ENCODE measurements at regions not wholly inside any gene's neighbourhood (a gene's known extent, or its start where the extent isn't known, plus 50 kb on each side); places are given as distances from the start of the nearest gene placed in this dataset.
"Not testable (repeated sequence)": the region's sequence is repeated elsewhere in the genome, so short reads cannot be mapped to it uniquely, and the experiment has no call there.

- H3K4me1 ChIP-seq (ENCODE audit: control extremely low read depth in 1 of 4, control insufficient read depth in 4 of 4, insufficient read depth in 4 of 4, low read length in 3 of 4), result no peaks in the 10 kb centered on the region
- POLR2A ChIA-PET, result no interaction called here
- H3K9me3 ChIP-seq (ENCODE audit: control extremely low read depth in 1 of 5, control insufficient read depth in 4 of 5, insufficient read depth in 2 of 5, low read depth in 1 of 5, low read length in 4 of 5), result no peaks in the 10 kb centered on the region
- H3K36me3 ChIP-seq (ENCODE audit: control insufficient read depth in 4 of 4, insufficient read depth in 4 of 4, low read length in 3 of 4), result no peaks in the 10 kb centered on the region
- H3K27ac ChIP-seq (ENCODE audit: insufficient read depth in 1 of 2, low read depth in 1 of 2, low read length in 2 of 2, poor library complexity in 1 of 2, severe bottlenecking in 2 of 2), result no peak overlapping the region
- H3K27me3 ChIP-seq (replicated peaks in 2 of 5; ENCODE audit: control insufficient read depth in 4 of 5, insufficient read depth in 5 of 5, low read length in 4 of 5), result no peaks in the 10 kb centered on the region
- DNase-seq, result no peak
- CTCF ChIA-PET, result no interaction called here
- 89% methylated on average over 5 of the region's 6 CpGs for WGBS (ENCODE audit: insufficient coverage)
- no peak overlapping the region for H3K4me3 ChIP-seq (ENCODE audit: control insufficient read depth in 1 of 7, extremely low read depth in 1 of 7, insufficient read depth in 4 of 7, low read depth in 2 of 7, low read length in 6 of 7)
Observed at GRCh38 chr16:25370541-25370940, 112.9 kb upstream of the ZKSCAN2 start.

GRCh38 chr16:25367773-25368524, 110.3 kb upstream of the ZKSCAN2 start:
- ChIA-PET CTCF (no interaction called here), POLR2A (no interaction called here)
- H3K9me3 ChIP-seq (ENCODE audit: control extremely low read depth in 1 of 5, control insufficient read depth in 4 of 5, insufficient read depth in 2 of 5, low read depth in 1 of 5, low read length in 4 of 5), result no peaks in the 10 kb centered on the region
- H3K36me3 ChIP-seq (ENCODE audit: control insufficient read depth in 4 of 4, insufficient read depth in 4 of 4, low read length in 3 of 4), result no peaks in the 10 kb centered on the region
- no peak overlapping the region for H3K27ac ChIP-seq (ENCODE audit: insufficient read depth in 1 of 2, low read depth in 1 of 2, low read length in 2 of 2, poor library complexity in 1 of 2, severe bottlenecking in 2 of 2)
- 98% methylated on average over 5 of the region's 8 CpGs for WGBS (ENCODE audit: insufficient coverage)
- DNase-seq, result no peak
- H3K4me3 ChIP-seq (ENCODE audit: control insufficient read depth in 1 of 7, extremely low read depth in 1 of 7, insufficient read depth in 4 of 7, low read depth in 2 of 7, low read length in 6 of 7), result no peak overlapping the region
- peaks cover 0 to 3% (median 0%) of the 10 kb centered on the region in 5 experiments for H3K27me3 ChIP-seq (replicated peaks in 2 of 5; ENCODE audit: control insufficient read depth in 4 of 5, insufficient read depth in 5 of 5, low read length in 4 of 5)
- no peaks in the 10 kb centered on the region for H3K4me1 ChIP-seq (ENCODE audit: control extremely low read depth in 1 of 4, control insufficient read depth in 4 of 4, insufficient read depth in 4 of 4, low read length in 3 of 4)

- ChIA-PET POLR2A (no interaction called here), CTCF (no interaction called here)
- H3K36me3 ChIP-seq (ENCODE audit: control insufficient read depth in 4 of 4, insufficient read depth in 4 of 4, low read length in 3 of 4), result no peaks in the 10 kb centered on the region
- no peaks in the 10 kb centered on the region for H3K4me1 ChIP-seq (ENCODE audit: control extremely low read depth in 1 of 4, control insufficient read depth in 4 of 4, insufficient read depth in 4 of 4, low read length in 3 of 4)
- H3K9me3 ChIP-seq (ENCODE audit: control extremely low read depth in 1 of 5, control insufficient read depth in 4 of 5, insufficient read depth in 2 of 5, low read depth in 1 of 5, low read length in 4 of 5), result no peaks in the 10 kb centered on the region
- H3K4me3 ChIP-seq (ENCODE audit: control insufficient read depth in 1 of 7, extremely low read depth in 1 of 7, insufficient read depth in 4 of 7, low read depth in 2 of 7, low read length in 6 of 7), result no peak overlapping the region
- no peak overlapping the region for H3K27ac ChIP-seq (ENCODE audit: insufficient read depth in 1 of 2, low read depth in 1 of 2, low read length in 2 of 2, poor library complexity in 1 of 2, severe bottlenecking in 2 of 2)
- H3K27me3 ChIP-seq (replicated peaks in 2 of 5; ENCODE audit: control insufficient read depth in 4 of 5, insufficient read depth in 5 of 5, low read length in 4 of 5), result peaks cover 0 to 3% (median 0%) of the 10 kb centered on the region in 5 experiments
- DNase-seq, result peak in 2 of 3 donors; percentile 1 to 2
- WGBS (ENCODE audit: insufficient coverage), result 23% methylated on average over 1 of the region's 2 CpGs
Observed at GRCh38 chr16:25366078-25366477, 108.4 kb upstream of the ZKSCAN2 start.

DNA sequence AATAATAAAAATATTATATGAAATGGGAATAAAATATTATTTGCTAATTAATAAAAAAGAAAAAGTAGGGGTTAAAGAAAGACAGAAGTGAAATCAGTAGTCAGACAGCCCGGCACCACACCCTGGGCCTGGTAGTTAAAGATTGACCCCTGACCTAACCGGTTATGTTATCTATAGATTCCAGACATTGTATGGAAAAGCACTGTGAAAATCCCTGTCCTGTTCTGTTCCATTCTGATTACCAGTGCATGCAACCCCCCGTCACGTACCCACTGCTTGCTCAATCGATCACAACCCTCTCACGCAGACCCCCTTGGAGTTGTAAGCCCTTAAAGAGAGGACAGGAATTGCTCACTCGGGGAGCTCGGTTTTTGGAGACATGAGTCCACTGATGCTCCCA, 101.9 kb upstream of the ZKSCAN2 start:
- H3K27ac ChIP-seq (ENCODE audit: insufficient read depth in 1 of 2, low read depth in 1 of 2, low read length in 2 of 2, poor library complexity in 1 of 2, severe bottlenecking in 2 of 2); H3K4me1 ChIP-seq (ENCODE audit: control extremely low read depth in 1 of 4, control insufficient read depth in 4 of 4, insufficient read depth in 4 of 4, low read length in 3 of 4); CTCF ChIA-PET; H3K9me3 ChIP-seq (ENCODE audit: control extremely low read depth in 1 of 5, control insufficient read depth in 4 of 5, insufficient read depth in 2 of 5, low read depth in 1 of 5, low read length in 4 of 5); H3K36me3 ChIP-seq (ENCODE audit: control insufficient read depth in 4 of 4, insufficient read depth in 4 of 4, low read length in 3 of 4); DNase-seq; H3K27me3 ChIP-seq (replicated peaks in 2 of 5; ENCODE audit: control insufficient read depth in 4 of 5, insufficient read depth in 5 of 5, low read length in 4 of 5); H3K4me3 ChIP-seq (ENCODE audit: control insufficient read depth in 1 of 7, extremely low read depth in 1 of 7, insufficient read depth in 4 of 7, low read depth in 2 of 7, low read length in 6 of 7); POLR2A ChIA-PET: not testable (repeated sequence)
- WGBS (ENCODE audit: insufficient coverage), result 92% methylated on average over 7 of the region's 8 CpGs

DNA sequence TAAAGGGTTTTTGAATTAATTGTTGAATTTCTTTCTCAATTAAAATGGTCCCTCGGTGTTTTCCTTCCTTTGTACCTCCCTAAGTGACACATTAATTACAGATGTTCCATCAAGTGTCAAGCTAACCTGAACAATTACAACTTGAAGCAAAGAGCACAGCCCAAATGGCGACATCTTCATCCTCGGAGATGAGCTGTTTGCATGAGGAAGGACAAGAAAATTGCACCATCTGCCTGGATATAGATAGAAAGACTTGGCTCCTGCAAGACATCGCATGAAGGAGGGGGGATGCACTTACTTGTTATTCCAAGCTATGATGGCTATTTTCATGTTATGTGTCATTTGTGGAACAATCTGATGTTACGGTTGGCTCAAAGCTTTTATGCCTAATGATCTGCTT, 86.4 kb upstream of the ZKSCAN2 start:
- no peaks in the 10 kb centered on the region for H3K36me3 ChIP-seq (ENCODE audit: control insufficient read depth in 4 of 4, insufficient read depth in 4 of 4, low read length in 3 of 4)
- H3K4me1 ChIP-seq (ENCODE audit: control extremely low read depth in 1 of 4, control insufficient read depth in 4 of 4, insufficient read depth in 4 of 4, low read length in 3 of 4), result no peaks in the 10 kb centered on the region
- peaks cover 0 to 2% (median 0%) of the 10 kb centered on the region in 5 experiments for H3K27me3 ChIP-seq (replicated peaks in 2 of 5; ENCODE audit: control insufficient read depth in 4 of 5, insufficient read depth in 5 of 5, low read length in 4 of 5)
- no peak overlapping the region for H3K4me3 ChIP-seq (ENCODE audit: control insufficient read depth in 1 of 7, extremely low read depth in 1 of 7, insufficient read depth in 4 of 7, low read depth in 2 of 7, low read length in 6 of 7)
- no peak overlapping the region for H3K27ac ChIP-seq (ENCODE audit: insufficient read depth in 1 of 2, low read depth in 1 of 2, low read length in 2 of 2, poor library complexity in 1 of 2, severe bottlenecking in 2 of 2)
- 86% methylated on average over 4 of the region's 5 CpGs for WGBS (ENCODE audit: insufficient coverage)
- H3K9me3 ChIP-seq (ENCODE audit: control extremely low read depth in 1 of 5, control insufficient read depth in 4 of 5, insufficient read depth in 2 of 5, low read depth in 1 of 5, low read length in 4 of 5), result peaks cover 0 to 2% (median 0%) of the 10 kb centered on the region in 5 experiments
- no peak for DNase-seq
- POLR2A ChIA-PET, result no interaction called here
- CTCF ChIA-PET, result no interaction called here

- no peak for DNase-seq
- no peak overlapping the region for H3K4me3 ChIP-seq (ENCODE audit: control insufficient read depth in 1 of 7, extremely low read depth in 1 of 7, insufficient read depth in 4 of 7, low read depth in 2 of 7, low read length in 6 of 7)
- ChIA-PET CTCF (no interaction called here), POLR2A (no interaction called here)
- no peak overlapping the region for H3K27ac ChIP-seq (ENCODE audit: insufficient read depth in 1 of 2, low read depth in 1 of 2, low read length in 2 of 2, poor library complexity in 1 of 2, severe bottlenecking in 2 of 2)
- no peaks in the 10 kb centered on the region for H3K36me3 ChIP-seq (ENCODE audit: control insufficient read depth in 4 of 4, insufficient read depth in 4 of 4, low read length in 3 of 4)
- WGBS (ENCODE audit: insufficient coverage), result 86% methylated on average over 2 of the region's 2 CpGs
- peaks cover 0 to 2% (median 0%) of the 10 kb centered on the region in 5 experiments for H3K9me3 ChIP-seq (ENCODE audit: control extremely low read depth in 1 of 5, control insufficient read depth in 4 of 5, insufficient read depth in 2 of 5, low read depth in 1 of 5, low read length in 4 of 5)
- H3K27me3 ChIP-seq (replicated peaks in 2 of 5; ENCODE audit: control insufficient read depth in 4 of 5, insufficient read depth in 5 of 5, low read length in 4 of 5), result peaks cover 0 to 2% (median 0%) of the 10 kb centered on the region in 5 experiments
- H3K4me1 ChIP-seq (ENCODE audit: control extremely low read depth in 1 of 4, control insufficient read depth in 4 of 4, insufficient read depth in 4 of 4, low read length in 3 of 4), result no peaks in the 10 kb centered on the region
Observed at GRCh38 chr16:25340973-25341372, 83.3 kb upstream of the ZKSCAN2 start.

DNA sequence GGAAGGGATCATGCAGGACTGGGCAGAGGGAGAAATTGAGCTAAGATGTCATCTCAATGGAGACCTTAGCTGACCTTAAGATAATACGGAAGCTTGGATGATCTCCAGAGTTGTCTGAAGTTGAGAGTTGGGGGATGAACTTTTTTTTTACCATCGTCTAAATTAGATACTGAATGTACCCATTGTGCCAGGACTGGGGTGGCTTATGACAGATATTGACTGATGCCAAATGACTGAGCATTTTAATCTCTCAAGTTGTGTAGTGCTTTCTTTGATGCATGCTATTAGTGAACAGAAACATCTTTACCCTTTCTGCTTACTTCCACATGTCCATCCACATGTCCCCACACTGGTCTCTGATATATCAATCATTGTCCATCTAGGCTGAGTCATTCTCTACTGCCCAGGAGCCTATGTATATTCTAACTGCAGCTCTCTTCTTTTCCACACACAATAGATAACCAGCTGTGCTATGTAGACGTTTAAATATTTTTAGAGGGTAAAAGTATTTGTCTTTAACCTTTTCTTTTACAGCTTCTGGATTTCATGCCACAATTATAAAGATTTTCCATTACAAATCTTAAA, 60.2 kb upstream of the ZKSCAN2 start:
- ChIA-PET POLR2A (no interaction called here), CTCF (no interaction called here)
- Histone ChIP-seq H3K9me3 (ENCODE audit: control extremely low read depth in 1 of 5, control insufficient read depth in 4 of 5, insufficient read depth in 2 of 5, low read depth in 1 of 5, low read length in 4 of 5) (peaks cover 0 to 20% (median 15%) of the 10 kb centered on the region in 5 experiments), H3K36me3 (ENCODE audit: control insufficient read depth in 4 of 4, insufficient read depth in 4 of 4, low read length in 3 of 4) (no peaks in the 10 kb centered on the region), H3K4me3 (ENCODE audit: control insufficient read depth in 1 of 7, extremely low read depth in 1 of 7, insufficient read depth in 4 of 7, low read depth in 2 of 7, low read length in 6 of 7) (no peak overlapping the region), H3K27me3 (replicated peaks in 2 of 5; ENCODE audit: control insufficient read depth in 4 of 5, insufficient read depth in 5 of 5, low read length in 4 of 5) (peaks cover 0 to 2% (median 0%) of the 10 kb centered on the region in 5 experiments), H3K4me1 (ENCODE audit: control extremely low read depth in 1 of 4, control insufficient read depth in 4 of 4, insufficient read depth in 4 of 4, low read length in 3 of 4) (no peaks in the 10 kb centered on the region), H3K27ac (ENCODE audit: insufficient read depth in 1 of 2, low read depth in 1 of 2, low read length in 2 of 2, poor library complexity in 1 of 2, severe bottlenecking in 2 of 2) (no peak overlapping the region)
- no peak for DNase-seq
- 94% methylated on average over 2 of the region's 3 CpGs for WGBS (ENCODE audit: insufficient coverage)
